H1 (cell line): ENCODE measurements at regions not wholly inside any gene's neighbourhood (a gene's known extent, or its start where the extent isn't known, plus 50 kb on each side); places are given as distances from the start of the nearest gene placed in this dataset.

ENCODE experiments used
- HDAC2 ChIP-seq, 2 experiments: fragments of 300-600 bp in 1 of 2; sonication (generic) in 1 of 2; IDR thresholded peaks; 2 replicates each; pipeline ENCODE4 v1.6.1; 2011 to 2012; ENCODE audit warnings: low read depth in 2 of 2, low read length in 2 of 2, mild to moderate bottlenecking in 2 of 2, moderate library complexity in 2 of 2, borderline replicate concordance in 1 of 2, inconsistent platforms in 1 of 2
- PHF8 ChIP-seq: fragments of 200-600 bp; sonication (generic); conservative IDR thresholded peaks from 2 replicates; pipeline ENCODE4 v1.7.1; 2012; ENCODE audit warnings: low read depth, mild to moderate bottlenecking, inconsistent platforms, low read length, moderate library complexity
- TAF1 ChIP-seq: IDR thresholded peaks from 2 replicates; pipeline ENCODE4 v1.6.1; 2011; ENCODE audit warnings: mild to moderate bottlenecking, low read depth, low read length
- USF2 ChIP-seq: IDR thresholded peaks from 2 replicates; pipeline ENCODE4 v1.6.1; 2011; ENCODE audit warnings: low read length, improper control_type of control experiment

- TF ChIP-seq USF2 (no peak), TAF1 (no peak), PHF8 (no peak), HDAC2 (IDR thresholded peaks at IDR 0.05; ENCODE audit: borderline replicate concordance in 1 of 2, low read depth in 2 of 2, low read length in 2 of 2) (no peak)
- TF ChIP-seq, all 59 proteins: peak for 0
Observed at GRCh38 chr21:39053126-39053525, 130.1 kb downstream of the PSMG1 start (continued).
